ENCODE measurements at regions not wholly inside any gene's neighbourhood (a gene's known extent, or its start where the extent isn't known, plus 50 kb on each side); places are given as distances from the start of the nearest gene placed in this dataset.

GRCh38 chr4:108417923-108418322, 202.5 kb upstream of the RPL34 start:
- Mint-ChIP-seq H3K27me3 (ENCODE audit: low read depth in 3 of 3) (peaks cover 0 to 5% (median 1%) of the 10 kb centered on the region in 3 donors), H3K4me3 (no peak overlapping the region), H3K4me1 (no peaks in the 10 kb centered on the region), H3K27ac (no peak overlapping the region), H3K9me3 (peaks cover 0 to 9% (median 4%) of the 10 kb centered on the region in 7 donors), H3K36me3 (no peaks in the 10 kb centered on the region)
- Histone ChIP-seq H3K27me3 (ENCODE audit: control insufficient read depth in 2 of 2, insufficient read depth in 2 of 2, low read length in 2 of 2) (no peaks in the 10 kb centered on the region), H3K79me2 (ENCODE audit: insufficient read depth, low read length) (no peaks in the 10 kb centered on the region), H3K36me3 (replicated peaks in 1 of 2; ENCODE audit: control insufficient read depth in 1 of 2, insufficient read depth in 2 of 2, low read length in 2 of 2) (no peaks in the 10 kb centered on the region), H3K27ac (ENCODE audit: low read depth in 1 of 2, low read length in 2 of 2) (no peak overlapping the region), H3K4me3 (replicated peaks in 1 of 3; ENCODE audit: low read depth in 2 of 3, low read length in 3 of 3) (no peak overlapping the region), H4K20me1 (ENCODE audit: insufficient read depth, low read length) (no peaks in the 10 kb centered on the region), H3K9me3 (replicated peaks in 1 of 2; ENCODE audit: control insufficient read depth in 1 of 2, insufficient read depth in 1 of 2, low read length in 2 of 2) (peaks cover 0 to 4% of the 10 kb centered on the region in 2 donors), H3K4me1 (ENCODE audit: control insufficient read depth in 1 of 2, insufficient read depth in 2 of 2, low read length in 2 of 2) (no peaks in the 10 kb centered on the region), H2AFZ (ENCODE audit: insufficient read depth, low read depth, low read length, poor library complexity, severe bottlenecking) (no peak overlapping the region), H3K4me2 (replicated peaks; ENCODE audit: extremely low read depth, low read length, poor library complexity, severe bottlenecking) (no peak overlapping the region), H3K9ac (ENCODE audit: insufficient read depth, low read length, poor library complexity, severe bottlenecking) (no peak overlapping the region)
- 45% methylated on average over 1 of the region's 1 CpG for WGBS (ENCODE audit: insufficient coverage)
- intact Hi-C loops (cut with micrococcal nuclease): no loop called here
- TF ChIP-seq CTCF (IDR thresholded peaks at IDR 0.05): no peak
- DNase-seq: no peak

GRCh38 chr4:108416831-108417230, 203.5 kb upstream of the RPL34 start:
- H3K27me3 Mint-ChIP-seq (ENCODE audit: low read depth in 3 of 3): peaks cover 0 to 5% (median 1%) of the 10 kb centered on the region in 3 donors
- intact Hi-C loops (cut with micrococcal nuclease): no loop called here
- Histone ChIP-seq H3K27ac (ENCODE audit: low read depth in 1 of 2, low read length in 2 of 2) (no peak overlapping the region), H4K20me1 (ENCODE audit: insufficient read depth, low read length) (no peaks in the 10 kb centered on the region), H3K36me3 (replicated peaks in 1 of 2; ENCODE audit: control insufficient read depth in 1 of 2, insufficient read depth in 2 of 2, low read length in 2 of 2) (no peaks in the 10 kb centered on the region), H3K9me3 (replicated peaks in 1 of 2; ENCODE audit: control insufficient read depth in 1 of 2, insufficient read depth in 1 of 2, low read length in 2 of 2) (peaks cover 0 to 4% of the 10 kb centered on the region in 2 donors), H3K27me3 (ENCODE audit: control insufficient read depth in 2 of 2, insufficient read depth in 2 of 2, low read length in 2 of 2) (no peaks in the 10 kb centered on the region), H3K79me2 (ENCODE audit: insufficient read depth, low read length) (no peaks in the 10 kb centered on the region), H3K9ac (ENCODE audit: insufficient read depth, low read length, poor library complexity, severe bottlenecking) (no peak overlapping the region), H3K4me1 (ENCODE audit: control insufficient read depth in 1 of 2, insufficient read depth in 2 of 2, low read length in 2 of 2) (no peaks in the 10 kb centered on the region), H3K4me2 (replicated peaks; ENCODE audit: extremely low read depth, low read length, poor library complexity, severe bottlenecking) (no peak overlapping the region), H2AFZ (ENCODE audit: insufficient read depth, low read depth, low read length, poor library complexity, severe bottlenecking) (no peak overlapping the region), H3K4me3 (replicated peaks in 1 of 3; ENCODE audit: low read depth in 2 of 3, low read length in 3 of 3) (no peak overlapping the region)
- no peaks in the 10 kb centered on the region for H3K4me1 Mint-ChIP-seq
- H3K27ac Mint-ChIP-seq: peak overlapping the region in 1 of 7 donors; percentile 16
- no peak overlapping the region for H3K4me3 Mint-ChIP-seq
- WGBS (ENCODE audit: insufficient coverage): 92% methylated on average over 3 of the region's 3 CpGs
- no peak for TF ChIP-seq CTCF (IDR thresholded peaks at IDR 0.05)
- peaks cover 0 to 8% (median 4%) of the 10 kb centered on the region in 7 donors for H3K9me3 Mint-ChIP-seq
- no peak for DNase-seq
- H3K36me3 Mint-ChIP-seq: no peaks in the 10 kb centered on the region
